ENCODE measurements at regions not wholly inside any gene's neighbourhood (a gene's known extent, or its start where the extent isn't known, plus 50 kb on each side); places are given as distances from the start of the nearest gene placed in this dataset.

GRCh38 chr3:152056073-152056472, 182.6 kb downstream of the SUCNR1 start:
- DNase-seq = no peak

GRCh38 chr3:152056481-152056880, 183.0 kb downstream of the SUCNR1 start:
- DNase-seq = no peak

- DNase-seq = no peak
Measured at GRCh38 chr3:152056987-152057386, 183.5 kb downstream of the SUCNR1 start.

GRCh38 chr3:152058856-152059255, 185.4 kb downstream of the SUCNR1 start:
- DNase-seq = no peak

GRCh38 chr3:152060701-152061100, 187.3 kb downstream of the SUCNR1 start:
- no peak for DNase-seq

- DNase-seq = no peak
Measured at GRCh38 chr3:152061296-152061695, 187.9 kb downstream of the SUCNR1 start.

- DNase-seq = no peak
Measured at GRCh38 chr3:152069871-152070270, 196.4 kb downstream of the SUCNR1 start.

GRCh38 chr3:152071315-152071714, 197.4 kb upstream of the MBNL1 start:
- no peak for DNase-seq

GRCh38 chr3:152071924-152072323, 196.8 kb upstream of the MBNL1 start:
- peak; percentile 4 to 56 for DNase-seq

- no peak for DNase-seq
Measured at GRCh38 chr3:152073267-152073666, 195.5 kb upstream of the MBNL1 start.

- peak in 1 of 2 donors; percentile 6 for DNase-seq
Measured at GRCh38 chr3:152076148-152076547, 192.6 kb upstream of the MBNL1 start.

- DNase-seq = no peak
Measured at GRCh38 chr3:152079980-152080379, 188.7 kb upstream of the MBNL1 start.

GRCh38 chr3:152083135-152083534, 185.6 kb upstream of the MBNL1 start:
- DNase-seq = no peak

- DNase-seq = no peak
Measured at GRCh38 chr3:152084441-152085158, 184.1 kb upstream of the MBNL1 start.

GRCh38 chr3:152087153-152087552, 181.6 kb upstream of the MBNL1 start:
- no peak for DNase-seq

GRCh38 chr3:152089528-152089927, 179.2 kb upstream of the MBNL1 start:
- no peak for DNase-seq

- DNase-seq = no peak
Measured at GRCh38 chr3:152091725-152092124, 177.0 kb upstream of the MBNL1 start.

GRCh38 chr3:152093901-152094300, 174.8 kb upstream of the MBNL1 start:
- no peak for DNase-seq

- no peak for DNase-seq
Measured at GRCh38 chr3:152094406-152094805, 174.3 kb upstream of the MBNL1 start.

- DNase-seq = no peak
Measured at GRCh38 chr3:152095472-152095871, 173.3 kb upstream of the MBNL1 start.

GRCh38 chr3:152096280-152096906, 172.3 kb upstream of the MBNL1 start:
- DNase-seq = no peak

GRCh38 chr3:152097120-152097519, 171.6 kb upstream of the MBNL1 start:
- DNase-seq = no peak

- no peak for DNase-seq
Measured at GRCh38 chr3:152097770-152098169, 171.0 kb upstream of the MBNL1 start.

GRCh38 chr3:152100491-152101132, 168.1 kb upstream of the MBNL1 start:
- peak; percentile 6 to 27 for DNase-seq

Data from CD4-positive, alpha-beta T cell treated with Interferon alpha-2 for 1 hour (primary cell).